HG02588 (cell line): ENCODE measurements at regions not wholly inside any gene's neighbourhood (a gene's known extent, or its start where the extent isn't known, plus 50 kb on each side); places are given as distances from the start of the nearest gene placed in this dataset.
"Not testable (repeated sequence)": the region's sequence is repeated elsewhere in the genome, so short reads cannot be mapped to it uniquely, and the experiment has no call there.

Source experiments
- ATAC-seq: cut with Tn5 transposase; IDR thresholded peaks from one replicate; pipeline ENCODE4 v1.9.1; 2021; ENCODE audit warnings: mild to moderate bottlenecking, moderate library complexity; ENCODE audit not compliant: unreplicated experiment

DNA sequence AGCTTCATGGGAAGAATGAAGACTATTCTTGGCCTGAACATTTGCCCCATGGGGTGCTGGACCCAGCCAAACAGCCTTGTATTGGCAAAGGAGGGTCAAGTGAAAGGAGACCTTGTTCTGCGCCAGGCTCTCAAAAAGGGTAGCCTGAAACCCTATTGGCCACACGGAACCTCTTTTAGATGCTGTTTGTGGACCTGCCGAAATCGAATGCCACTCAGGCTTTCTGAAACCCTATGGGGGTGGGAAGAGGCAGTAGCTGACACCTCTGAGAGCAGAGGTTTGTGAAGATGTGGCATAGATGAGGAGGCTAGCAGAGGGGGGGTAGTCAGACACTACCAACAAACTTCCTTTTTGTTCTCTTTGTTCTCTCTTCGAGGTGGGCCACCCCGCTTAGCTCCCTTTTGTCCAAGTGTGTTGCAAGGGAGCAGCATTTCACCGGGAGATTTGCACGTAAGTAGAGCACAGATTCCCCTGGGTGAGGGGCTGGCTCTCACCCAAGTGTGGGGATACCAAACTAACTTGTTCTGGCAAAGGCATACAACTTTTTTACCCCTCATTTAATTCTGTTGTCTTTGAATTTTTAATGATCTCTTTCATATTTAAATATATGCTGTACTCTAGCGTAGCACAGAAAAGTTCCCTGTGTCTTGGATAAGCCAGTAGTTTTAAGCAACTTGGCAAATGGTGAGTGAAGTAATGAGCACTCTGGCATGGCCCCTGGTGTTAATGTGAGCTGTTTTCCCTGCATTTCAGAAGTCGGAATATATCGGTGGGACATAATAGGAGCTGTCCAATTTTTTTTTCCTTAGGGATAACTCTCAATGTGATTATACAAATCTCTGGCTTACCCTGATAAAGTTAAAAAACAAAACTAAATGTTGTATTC, 107.7 kb downstream of the SEPTIN7 start:
- no peak for ATAC-seq

DNA sequence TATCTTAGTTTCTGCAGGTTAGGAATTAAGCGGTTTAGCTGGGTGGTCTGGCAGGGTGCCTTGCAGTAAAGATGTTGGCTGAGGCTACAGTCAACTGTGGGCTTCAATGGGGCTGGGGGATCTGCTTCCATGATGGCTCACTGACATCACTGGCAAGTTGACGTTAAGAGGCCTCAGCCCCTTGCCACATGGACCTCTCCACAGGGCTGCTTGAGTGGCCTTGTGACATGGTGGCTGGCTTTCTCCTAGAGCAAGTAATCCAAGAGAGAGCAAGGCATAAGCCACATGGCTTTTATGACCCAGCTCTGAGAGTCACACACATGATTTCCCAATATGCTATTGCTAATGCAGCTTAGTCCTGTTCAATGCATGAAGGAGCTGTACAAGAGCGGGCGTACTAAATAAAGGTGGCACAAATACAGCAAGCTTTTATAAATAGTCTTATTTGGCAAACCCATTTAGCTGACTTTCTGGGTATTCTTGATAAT, 109.1 kb downstream of the SEPTIN7 start:
- no peak for ATAC-seq

- not testable (repeated sequence) for ATAC-seq
These were observed 109.8 kb downstream of the SEPTIN7 start for GRCh38 chr7:35910621-35911020.

GRCh38 chr7:35913350-35913749, 112.5 kb downstream of the SEPTIN7 start:
- ATAC-seq, result not testable (repeated sequence)

DNA sequence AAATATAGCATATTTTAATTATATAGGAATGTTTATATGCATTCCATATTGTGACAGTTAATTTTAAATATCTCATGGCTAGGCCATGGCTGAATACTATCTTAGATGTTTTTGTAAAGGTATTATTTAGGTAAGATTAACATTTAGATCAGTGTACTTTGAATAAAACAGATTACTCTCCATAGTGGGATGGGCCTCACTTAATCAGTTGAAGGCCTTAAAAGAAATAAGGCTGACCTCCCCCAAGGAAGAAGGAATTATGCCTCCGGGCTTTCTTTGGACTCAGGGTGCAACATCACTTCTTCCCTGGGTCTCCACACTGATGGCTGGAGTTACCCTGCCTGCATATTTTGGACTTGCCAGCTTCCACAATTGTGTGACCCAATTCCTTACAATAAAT, 113.4 kb downstream of the SEPTIN7 start:
- not testable (repeated sequence) for ATAC-seq

DNA sequence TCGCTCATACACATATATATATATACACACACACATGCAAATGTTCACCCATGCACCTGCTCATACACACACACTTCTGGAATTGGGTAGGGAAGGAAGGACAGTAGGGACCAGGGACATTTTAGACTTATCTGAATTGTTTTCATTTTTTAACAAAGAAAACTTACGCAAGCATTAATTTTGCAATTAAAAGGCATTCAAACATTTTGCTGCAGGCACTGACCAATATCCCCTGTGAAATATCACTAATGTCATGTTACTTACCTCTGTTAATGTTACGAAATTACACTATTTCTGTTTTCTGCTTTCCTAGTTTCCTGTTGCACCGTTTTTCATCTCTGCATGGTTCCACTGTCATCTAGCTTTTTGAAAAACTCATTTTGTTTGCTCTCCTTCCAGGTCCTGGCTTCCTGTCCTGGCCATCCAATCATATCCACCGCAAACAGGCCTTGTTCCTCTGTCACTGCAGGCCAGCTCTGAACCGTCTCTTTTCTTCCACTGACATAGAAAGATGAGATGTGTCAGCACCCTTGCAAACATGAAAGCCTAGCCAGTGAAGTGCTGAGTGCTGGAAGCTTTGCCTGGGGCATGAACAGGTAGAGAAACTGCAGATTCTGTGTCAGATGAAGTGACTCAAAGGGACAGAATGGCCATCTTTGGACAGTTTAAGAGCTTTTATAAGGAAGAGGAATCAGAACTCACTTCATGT, 114.5 kb downstream of the SEPTIN7 start:
- ATAC-seq, result not testable (repeated sequence)

DNA sequence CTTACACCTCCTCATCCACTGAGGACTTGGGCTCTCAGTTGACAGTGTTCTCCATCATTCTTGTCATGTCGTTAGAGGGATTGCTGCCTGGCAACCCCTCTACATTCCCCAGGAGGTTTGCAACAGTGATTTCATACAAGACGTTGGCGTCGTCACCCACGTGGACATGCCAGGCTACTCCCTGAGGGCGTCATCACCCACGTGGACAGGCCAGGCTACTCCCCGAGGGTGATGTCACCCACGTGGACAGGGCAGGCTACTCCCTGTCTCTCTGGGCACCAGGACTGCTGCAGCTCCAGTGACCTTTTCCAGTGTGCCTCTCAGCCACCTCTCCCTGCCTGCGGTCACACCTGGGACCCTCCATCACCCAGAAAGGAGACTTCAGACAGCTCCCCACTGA, 117.4 kb downstream of the SEPTIN7 start:
- ATAC-seq, result not testable (repeated sequence)

DNA sequence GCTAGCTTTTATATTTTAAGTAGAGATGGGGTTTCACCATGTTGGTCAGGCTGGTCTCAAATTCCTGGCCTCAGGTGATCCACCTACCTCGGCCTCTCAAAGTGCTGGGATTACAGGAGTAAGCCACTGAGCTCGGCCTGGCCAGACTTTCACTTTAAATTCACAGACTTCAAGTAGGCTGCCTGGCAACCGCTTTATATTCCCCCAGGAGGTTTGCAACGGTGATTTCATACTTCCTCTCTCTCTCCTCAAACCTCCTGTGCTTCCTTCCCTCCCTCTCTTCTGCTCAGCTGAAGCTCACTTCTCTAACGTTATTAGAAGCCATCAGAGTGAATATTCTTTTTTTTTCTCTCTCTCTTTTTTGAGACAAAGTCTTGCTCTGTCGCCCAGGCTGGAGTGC, 118.8 kb downstream of the SEPTIN7 start:
- ATAC-seq, result not testable (repeated sequence)

DNA sequence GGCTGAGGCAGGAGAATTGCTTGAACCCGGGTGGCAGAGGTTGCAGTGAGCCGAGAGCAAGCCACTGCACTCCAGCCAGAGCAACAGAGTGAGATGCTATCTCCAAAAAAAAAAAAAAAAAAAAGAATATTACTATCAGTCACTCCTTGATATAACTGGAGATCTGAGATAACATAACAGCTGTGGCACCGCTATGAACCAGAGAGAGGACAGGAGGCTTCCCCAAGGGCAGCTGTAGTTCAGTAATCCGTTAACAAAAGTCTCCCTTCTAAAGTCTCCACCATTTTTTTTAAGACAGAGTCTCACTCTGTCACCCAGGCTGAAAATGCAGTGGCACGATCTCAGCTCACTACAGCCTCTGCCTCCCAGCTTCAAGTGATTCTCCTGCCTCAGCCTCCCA, 120.5 kb downstream of the SEPTIN7 start:
- ATAC-seq, result not testable (repeated sequence)

DNA sequence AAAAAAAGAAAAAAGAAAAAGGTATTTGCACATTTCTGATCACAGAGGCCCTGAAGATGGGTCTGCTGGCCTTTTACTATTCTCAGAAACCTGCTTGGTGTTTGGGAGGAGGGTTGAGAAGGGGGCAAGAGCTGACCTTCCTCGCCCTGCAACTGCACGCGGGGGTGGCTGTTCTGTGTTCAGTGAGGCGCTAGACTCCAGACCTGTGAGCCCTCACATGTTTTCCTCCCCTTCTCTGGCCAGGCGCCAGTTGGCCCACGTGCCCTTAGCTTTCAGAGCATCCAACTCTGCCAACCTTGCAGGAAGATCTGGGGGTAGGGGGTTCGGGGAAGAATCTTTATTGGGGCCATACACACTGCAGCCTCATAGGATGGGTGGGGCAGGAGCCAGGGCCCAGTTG, 123.8 kb downstream of the SEPTIN7 start:
- not testable (repeated sequence) for ATAC-seq

- ATAC-seq, result not testable (repeated sequence)
These were observed 126.1 kb downstream of the SEPTIN7 start for GRCh38 chr7:35926966-35927365.

DNA sequence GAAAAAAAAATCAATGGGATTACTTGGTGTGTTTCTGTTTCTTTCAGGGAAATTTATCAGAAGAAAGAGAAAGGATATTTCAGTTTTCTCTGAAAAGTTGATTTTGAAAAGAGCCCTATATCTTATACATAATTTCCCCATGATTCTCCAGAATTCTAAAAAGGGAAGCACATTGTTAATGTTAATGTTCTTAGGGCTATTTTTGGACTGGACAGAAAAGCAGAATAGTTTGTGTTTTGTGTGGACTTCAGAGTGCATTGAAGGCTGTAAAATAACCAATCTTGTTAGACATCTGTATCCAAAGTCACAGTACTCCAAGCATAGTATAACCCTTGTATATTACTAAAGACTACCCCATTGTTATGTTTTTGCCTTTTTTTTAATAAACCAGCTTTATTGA, 130.3 kb downstream of the SEPTIN7 start:
- ATAC-seq, result not testable (repeated sequence)

GRCh38 chr7:35931551-35931950, 130.7 kb downstream of the SEPTIN7 start:
- ATAC-seq, result not testable (repeated sequence)

DNA sequence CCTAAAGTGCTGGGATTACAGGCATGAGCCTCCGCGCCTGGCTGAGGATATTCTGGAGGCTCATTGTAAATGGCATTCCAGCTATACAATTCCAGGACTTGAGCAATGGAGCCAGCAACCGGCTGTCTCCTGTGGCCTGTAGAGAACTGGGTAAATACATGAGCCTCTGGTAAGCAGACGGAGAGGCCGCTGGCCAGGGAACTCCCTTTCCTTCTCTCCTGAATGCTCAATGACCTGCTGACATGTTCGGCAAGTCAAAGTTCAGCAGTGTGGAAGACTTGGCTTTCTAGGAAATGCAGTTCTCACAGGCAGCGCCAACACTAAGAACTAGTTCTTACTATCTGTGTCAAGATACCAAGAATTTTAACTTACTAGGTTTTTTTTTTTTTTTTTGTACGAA, 139.8 kb downstream of the SEPTIN7 start:
- not testable (repeated sequence) for ATAC-seq

DNA sequence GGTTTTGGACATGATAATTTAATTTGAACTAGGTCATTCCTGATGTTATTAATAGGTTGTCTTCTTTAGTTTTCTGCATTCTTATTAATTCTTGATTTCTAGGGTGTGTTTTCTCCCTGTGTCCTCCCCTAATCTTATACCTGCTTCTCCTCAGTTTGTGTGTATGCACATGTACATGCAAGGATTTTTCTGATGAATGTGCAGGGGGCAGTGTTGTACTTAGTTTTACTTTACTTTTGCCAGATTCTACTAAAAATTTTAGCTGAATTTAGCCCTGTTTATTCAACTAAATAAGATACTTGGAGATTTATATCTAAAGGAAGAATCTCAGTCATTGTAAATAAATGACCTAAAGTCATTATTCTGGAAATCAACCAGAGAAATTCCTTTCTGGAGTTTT, 144.8 kb downstream of the SEPTIN7 start:
- not testable (repeated sequence) for ATAC-seq

- ATAC-seq, result not testable (repeated sequence)
These were observed 154.9 kb downstream of the SEPTIN7 start for GRCh38 chr7:35955735-35956134.

- ATAC-seq, result not testable (repeated sequence)
These were observed 156.1 kb downstream of the SEPTIN7 start for GRCh38 chr7:35956988-35957387.

- ATAC-seq, result not testable (repeated sequence)
These were observed 160.4 kb downstream of the SEPTIN7 start for GRCh38 chr7:35961260-35961659.

DNA sequence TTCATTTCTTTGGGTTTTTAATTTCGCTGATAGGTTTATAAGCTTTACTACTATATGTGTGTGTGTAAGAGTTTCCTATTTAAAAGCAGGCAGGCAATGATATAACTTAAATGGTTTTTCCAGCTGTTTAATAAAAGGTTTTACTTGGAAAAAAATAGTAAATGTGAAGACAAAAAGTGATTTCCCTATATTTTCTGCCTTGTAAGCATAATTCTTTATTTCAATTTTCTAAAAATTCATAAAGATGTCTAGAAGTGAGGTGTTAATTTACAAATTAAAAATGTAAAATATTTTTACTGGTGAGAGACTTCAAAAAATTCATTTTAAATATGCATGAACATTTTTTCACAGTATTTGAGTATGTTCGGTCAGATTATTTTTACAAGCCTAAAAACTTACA, 161.8 kb downstream of the SEPTIN7 start:
- ATAC-seq, result not testable (repeated sequence)

DNA sequence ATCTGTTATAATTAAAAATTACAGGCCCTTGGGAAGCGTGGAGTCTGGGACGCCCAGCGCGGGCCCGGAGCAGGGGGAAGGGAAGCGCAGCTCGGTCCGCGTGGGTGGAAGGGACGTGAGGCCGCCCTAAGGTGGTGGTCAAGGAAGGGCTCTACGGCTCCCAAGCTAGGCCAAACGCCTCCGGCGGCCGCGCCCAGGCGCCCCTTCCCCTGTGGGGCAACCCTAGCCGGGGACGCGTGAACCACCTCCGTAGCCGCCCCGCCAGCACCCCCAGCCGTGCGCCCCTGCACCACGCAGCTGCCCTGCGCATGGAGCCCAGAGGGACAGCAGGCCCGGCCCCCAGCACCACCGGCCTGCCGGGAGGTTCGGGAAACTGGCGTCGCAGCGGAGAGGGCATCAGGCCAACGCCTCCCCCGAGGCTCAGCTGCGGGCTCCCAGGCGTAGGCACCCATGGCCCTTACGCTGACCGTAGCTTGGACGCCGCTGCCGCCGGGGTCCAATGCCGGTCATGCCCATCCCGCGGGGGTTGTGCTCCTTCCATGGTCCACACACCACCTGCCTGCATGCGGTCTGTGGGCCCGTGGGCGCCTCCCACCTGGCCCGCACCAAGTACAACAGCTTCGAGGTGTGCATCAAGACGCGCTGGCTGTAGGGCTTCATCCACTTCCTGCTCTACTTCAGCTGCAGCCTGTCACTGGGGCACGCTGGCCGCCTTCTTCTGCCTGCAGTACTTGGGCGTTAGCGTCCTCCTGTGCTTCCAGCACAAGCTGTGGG, 166.7 kb downstream of the SEPTIN7 start:
- ATAC-seq, result no peak
